ENCODE measurements at regions not wholly inside any gene's neighbourhood (a gene's known extent, or its start where the extent isn't known, plus 50 kb on each side); places are given as distances from the start of the nearest gene placed in this dataset.

- 77 to 90% (median 83%) methylated on average over 11 of the region's 11 CpGs for WGBS, 5 donors
- H3K4me3 ChIP-seq, result no peak overlapping the region
- intact Hi-C loops (cut with DNase I; ENCODE audit: low total_unique reads), result no loop called here
- no peak for DNase-seq
- no peaks in the 10 kb centered on the region for H3K36me3 ChIP-seq
- H3K27ac ChIP-seq, result peak overlapping the region in 3 of 5 donors; percentile 27 to 83 (median 71)
- no peaks in the 10 kb centered on the region for H3K9me3 ChIP-seq
- H3K4me1 ChIP-seq, result peaks cover 7 to 21% (median 18%) of the 10 kb centered on the region in 4 donors
- no peaks in the 10 kb centered on the region for H3K27me3 ChIP-seq
- TF ChIP-seq POLR2A (IDR thresholded peaks at IDR 0.05) (no peak), POLR2AphosphoS5 (IDR thresholded peaks at IDR 0.05) (no peak), EP300 (IDR thresholded peaks at IDR 0.05) (no peak)
- TF ChIP-seq, protein P1, sequence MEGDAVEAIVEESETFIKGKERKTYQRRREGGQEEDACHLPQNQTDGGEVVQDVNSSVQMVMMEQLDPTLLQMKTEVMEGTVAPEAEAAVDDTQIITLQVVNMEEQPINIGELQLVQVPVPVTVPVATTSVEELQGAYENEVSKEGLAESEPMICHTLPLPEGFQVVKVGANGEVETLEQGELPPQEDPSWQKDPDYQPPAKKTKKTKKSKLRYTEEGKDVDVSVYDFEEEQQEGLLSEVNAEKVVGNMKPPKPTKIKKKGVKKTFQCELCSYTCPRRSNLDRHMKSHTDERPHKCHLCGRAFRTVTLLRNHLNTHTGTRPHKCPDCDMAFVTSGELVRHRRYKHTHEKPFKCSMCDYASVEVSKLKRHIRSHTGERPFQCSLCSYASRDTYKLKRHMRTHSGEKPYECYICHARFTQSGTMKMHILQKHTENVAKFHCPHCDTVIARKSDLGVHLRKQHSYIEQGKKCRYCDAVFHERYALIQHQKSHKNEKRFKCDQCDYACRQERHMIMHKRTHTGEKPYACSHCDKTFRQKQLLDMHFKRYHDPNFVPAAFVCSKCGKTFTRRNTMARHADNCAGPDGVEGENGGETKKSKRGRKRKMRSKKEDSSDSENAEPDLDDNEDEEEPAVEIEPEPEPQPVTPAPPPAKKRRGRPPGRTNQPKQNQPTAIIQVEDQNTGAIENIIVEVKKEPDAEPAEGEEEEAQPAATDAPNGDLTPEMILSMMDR (IDR thresholded peaks at IDR 0.05), result no peak
These were observed 50.8 kb upstream of the ZNF366 start for GRCh38 chr5:72558046-72558336.

DNA sequence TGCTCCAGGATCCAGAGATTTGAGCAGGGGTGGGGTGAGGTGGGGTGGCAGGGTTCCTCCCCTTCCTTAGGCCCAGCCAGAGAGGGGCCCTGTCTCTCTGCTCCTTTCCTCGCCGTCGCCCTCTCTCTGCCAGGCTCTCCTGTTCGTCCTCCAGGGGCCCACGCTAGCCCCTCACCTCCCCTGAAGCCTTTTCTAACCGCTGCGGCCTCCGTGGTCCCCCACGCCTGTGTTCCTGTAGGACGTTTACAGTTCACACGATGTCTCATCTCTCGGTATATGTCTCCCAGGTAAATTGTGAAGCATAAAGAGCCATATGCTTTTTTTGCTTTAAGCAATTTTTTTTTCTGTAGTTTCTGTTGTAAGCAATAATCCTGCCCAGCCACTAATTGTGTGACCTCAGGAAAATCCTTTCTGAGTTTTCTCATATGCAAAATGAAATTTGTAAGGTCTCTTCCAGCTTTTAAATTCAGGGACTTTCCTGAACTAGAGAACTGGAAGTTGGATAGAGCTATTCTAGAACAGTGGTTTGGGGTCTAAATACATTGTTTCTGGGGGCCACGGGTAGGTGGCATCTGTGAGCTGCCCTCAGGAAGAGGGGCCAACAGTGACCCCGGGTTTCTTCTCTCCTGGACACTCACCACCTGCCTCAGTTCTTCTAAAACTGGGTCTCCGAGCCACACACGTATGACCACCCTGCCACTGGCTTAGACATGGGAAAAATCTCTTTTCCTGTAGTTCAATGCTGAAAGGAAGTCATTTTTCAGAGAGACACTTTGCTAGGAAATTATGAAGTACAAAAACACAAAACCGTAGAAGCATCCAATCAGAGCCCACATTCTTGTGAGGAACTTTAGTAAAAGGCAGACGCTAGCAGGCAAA, 50.2 kb upstream of the ZNF366 start:
- no peaks in the 10 kb centered on the region for H3K27me3 ChIP-seq
- 52 to 62% (median 58%) methylated on average over 18 of the region's 18 CpGs for WGBS, 5 donors
- no peaks in the 10 kb centered on the region for H3K9me3 ChIP-seq
- DNase-seq, result peak in 1 of 2 donors; percentile 24
- peak overlapping the region; percentile 23 to 83 (median 71) for H3K27ac ChIP-seq
- H3K4me3 ChIP-seq, result peak overlapping the region; percentile 40 to 52 (median 47)
- no peaks in the 10 kb centered on the region for H3K36me3 ChIP-seq
- no peak for TF ChIP-seq EP300 (IDR thresholded peaks at IDR 0.05)
- TF ChIP-seq, protein P1 (IDR thresholded peaks at IDR 0.05), result no peak
- no peak for TF ChIP-seq POLR2AphosphoS5 (IDR thresholded peaks at IDR 0.05)
- no peak for TF ChIP-seq POLR2A (IDR thresholded peaks at IDR 0.05)
- intact Hi-C loops (cut with DNase I; ENCODE audit: low total_unique reads), result no loop called here
- peaks cover 7 to 21% (median 18%) of the 10 kb centered on the region in 4 donors for H3K4me1 ChIP-seq
